HG02885 (cell line): ENCODE measurements at regions not wholly inside any gene's neighbourhood (a gene's known extent, or its start where the extent isn't known, plus 50 kb on each side); places are given as distances from the start of the nearest gene placed in this dataset.

Experiments
- ATAC-seq: cut with Tn5 transposase; IDR thresholded peaks from one replicate; pipeline ENCODE4 v1.9.1; 2021; ENCODE audit warnings: mild to moderate bottlenecking; ENCODE audit not compliant: unreplicated experiment, poor library complexity

DNA sequence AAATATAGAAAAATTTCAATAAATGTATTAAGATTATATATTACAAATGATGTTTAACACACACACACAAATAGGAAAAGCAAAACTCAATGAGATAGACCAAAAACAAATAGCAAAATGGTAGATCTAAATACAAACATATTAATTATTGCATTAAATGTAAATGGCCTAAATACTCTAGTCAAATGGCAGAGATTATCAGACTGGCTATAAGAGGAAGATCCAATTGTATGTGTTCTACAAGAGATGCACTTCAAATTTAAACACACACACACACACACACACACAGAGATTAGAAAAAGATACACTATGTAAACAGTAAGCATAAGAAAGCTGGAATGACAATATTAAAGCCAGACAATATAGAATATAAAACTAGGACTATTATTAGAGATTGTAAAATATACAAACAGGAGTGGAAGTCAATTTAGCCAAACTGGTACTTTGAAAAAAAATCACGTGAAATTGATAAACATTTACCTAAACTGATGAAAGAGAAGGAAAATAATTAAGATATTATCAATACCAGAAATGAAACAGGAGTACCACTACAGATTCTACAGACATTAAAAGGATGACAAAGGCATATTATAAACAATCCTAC is 150.5 kb downstream of the TBXT start:
- no peak for ATAC-seq

DNA sequence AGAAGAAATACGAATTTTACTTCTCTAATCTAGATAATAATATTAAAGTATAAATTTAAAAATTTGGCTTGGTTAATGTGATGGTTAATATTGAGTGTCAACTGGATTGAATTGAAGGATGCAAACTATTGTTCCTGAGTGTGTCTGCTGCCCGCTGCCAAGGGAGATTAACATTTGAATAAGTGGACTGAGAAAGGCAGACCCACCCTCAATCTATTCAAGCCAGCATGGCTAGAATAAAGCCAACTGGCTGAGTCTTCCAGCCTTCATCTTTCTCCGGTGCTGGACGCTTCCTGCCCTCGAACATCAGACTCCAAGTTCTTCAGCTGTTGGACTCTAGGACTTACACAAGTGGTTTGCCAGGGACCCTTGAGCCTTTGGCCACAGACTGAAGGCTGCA is 152.7 kb downstream of the TBXT start:
- ATAC-seq = no peak

DNA sequence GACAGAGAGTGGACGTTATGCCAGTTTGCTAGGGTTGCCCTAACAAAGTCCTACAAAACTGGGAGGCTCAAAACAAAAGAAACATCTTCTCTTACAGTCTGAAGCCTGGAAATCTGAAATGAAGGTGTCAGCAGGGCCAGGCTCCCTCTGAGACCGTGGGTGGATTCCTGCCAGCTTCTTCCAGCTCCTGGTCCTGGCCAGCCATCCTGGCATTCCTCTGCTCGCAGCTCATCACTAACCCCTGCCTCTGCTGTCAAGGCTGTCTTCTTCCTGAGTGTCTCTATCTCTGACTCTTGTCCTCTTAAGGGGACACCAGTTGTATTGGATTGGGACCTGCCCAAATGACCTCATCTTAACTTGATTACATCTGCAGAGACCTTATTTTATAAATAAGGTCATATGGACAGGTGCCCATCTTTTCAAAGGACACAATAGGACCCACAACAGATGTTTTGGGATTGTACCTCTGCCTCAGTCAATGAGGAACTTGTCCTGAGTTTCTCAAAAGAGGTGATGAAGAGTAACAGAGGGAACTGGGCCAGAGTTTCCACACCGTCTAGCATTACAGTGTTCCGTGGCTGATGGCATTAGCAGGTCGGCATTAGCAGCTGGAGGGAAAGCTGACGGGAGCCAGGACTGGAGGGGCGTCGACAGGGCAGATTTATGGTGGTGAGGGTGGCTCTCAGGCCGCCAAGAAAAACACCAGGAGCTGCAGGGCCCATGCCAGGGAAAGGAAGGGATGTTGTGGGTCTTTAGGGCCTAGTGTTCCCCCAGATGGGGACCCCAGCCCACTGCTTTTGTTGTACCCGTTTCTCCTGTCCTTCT is 157.3 kb downstream of the TBXT start:
- no peak for ATAC-seq

DNA sequence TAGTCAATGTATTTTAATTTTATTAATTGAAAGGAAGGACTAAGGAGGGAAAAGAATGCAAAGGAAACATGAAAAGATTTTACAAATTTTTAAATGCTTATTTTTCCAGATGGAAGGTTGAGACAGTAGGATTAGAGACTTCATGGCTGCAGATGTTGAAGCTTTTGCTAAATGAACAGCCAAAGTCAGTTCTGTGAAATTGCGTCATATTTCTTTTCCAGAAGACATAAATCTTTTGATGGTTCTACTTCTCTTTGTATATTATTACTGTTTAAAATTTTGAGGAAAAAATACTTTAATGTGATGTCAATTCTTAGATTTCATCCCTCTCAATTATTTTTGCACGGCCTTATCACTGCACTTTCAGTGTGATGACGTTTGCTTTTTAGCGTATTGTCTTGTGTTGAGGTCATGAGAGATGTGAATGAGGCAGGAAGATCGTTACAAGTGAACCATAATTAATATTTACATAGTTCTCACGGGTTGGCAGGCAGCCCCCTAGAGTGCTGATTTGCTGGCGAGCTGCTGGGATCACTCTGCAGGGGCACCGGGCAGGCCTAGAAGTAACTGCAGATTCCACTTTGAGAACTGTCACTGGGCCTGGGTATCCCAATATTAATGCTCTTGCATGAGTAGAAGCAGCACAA is 158.1 kb downstream of the TBXT start:
- no peak for ATAC-seq

DNA sequence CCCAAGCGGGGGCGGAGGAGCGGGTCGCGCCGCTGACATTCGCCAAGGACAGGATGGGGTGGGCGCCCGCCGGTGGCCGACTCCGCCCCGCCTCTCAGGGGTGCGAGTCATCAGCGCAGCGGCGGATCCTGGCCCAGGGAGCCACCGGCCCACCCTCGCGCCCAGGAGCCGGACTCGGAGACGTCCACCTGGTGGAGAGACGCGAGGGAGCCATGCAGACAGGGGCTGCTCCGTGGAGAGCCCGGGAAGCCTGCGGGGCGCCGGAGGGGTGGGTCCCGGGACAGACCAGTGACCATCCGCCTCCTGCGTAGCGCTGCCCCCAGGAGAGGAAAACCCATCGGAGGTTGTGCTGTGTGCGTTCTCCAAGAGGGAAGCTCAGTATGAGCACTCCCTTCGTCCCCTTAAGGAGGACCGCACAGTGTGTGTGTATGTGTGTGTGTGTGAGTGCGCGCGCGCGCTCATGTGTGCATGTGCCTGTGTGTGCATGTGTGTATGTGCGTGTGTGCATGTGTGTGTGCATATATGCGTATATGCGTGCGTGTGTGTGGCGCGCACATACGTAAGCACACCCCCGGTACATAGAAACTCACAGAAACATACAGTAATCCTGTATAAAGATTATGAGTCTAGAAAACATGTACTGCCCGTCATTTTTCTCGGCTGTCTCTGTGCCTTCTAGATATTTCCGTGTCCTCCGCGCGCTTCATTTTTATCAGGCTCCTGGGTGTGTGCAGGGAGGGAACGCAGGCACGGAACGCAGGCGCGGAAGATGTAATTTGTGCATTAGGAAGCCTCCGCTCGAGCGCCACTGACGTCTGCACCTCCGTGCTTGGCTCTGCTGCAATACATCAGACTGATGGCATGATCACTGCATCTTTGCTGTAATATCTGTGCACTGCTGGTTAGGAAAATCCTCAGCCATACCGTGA is 158.9 kb downstream of the TBXT start:
- no peak for ATAC-seq

DNA sequence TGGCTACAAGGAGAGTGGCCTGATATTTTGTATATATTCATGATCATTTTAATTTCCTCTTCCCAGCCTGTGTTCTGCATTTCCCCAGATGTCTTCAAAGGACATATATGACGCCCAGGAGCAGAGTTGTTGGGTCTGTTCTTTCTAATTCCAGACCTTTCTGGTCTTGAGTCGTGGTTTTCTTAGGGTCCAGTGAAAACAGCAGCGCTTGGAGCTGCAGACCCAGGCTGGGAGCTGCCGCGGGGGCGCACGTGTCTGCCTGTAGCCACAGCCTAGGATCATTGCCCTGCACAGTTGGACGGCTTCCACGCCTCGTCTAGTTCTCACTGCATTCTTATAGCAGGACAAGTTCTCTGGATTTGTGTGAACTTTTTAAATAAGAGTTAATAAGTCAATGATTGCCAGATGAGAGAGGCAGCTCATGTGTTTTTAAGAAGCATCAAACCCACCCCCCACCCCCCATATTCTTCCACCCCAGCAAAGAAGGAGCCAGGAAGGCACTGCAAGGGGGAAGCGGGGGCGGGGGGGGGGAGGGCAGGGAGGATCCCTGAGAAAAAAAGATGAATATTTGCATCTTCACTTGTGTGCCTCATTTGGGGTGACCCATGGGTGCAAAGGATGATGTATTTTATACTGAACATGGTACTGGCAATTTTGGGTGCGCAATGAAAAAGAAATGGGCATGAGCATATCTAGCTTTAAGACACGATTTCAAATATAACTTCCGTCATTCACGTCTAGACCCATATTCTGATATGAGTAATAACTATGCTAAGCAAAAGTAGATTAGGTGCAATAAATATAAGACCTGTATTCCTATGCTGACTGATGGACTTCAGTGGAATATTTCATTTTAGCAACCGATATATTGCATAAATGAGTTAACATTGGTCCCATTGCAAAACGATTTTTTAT is 160.0 kb downstream of the TBXT start:
- ATAC-seq = no peak

DNA sequence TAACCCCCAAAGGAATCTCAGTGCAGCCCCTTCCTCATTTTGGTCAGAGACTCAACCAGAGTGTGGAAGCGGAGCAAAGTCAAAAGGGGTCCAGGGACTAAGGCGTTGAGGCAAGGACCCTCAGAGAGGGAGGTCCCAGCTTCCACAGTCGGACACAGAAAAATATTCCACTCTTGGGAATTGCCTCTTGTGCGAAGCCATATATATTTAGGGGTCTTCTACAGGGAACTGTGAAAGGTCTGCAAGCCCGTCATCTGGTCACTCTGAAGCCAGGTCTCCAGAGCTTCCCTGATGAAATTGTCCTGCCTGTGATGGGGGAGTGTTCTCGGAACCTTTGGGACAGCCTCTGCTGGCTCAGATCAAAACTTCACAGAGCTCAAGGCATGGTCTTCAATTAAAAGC is 160.8 kb downstream of the TBXT start:
- no peak for ATAC-seq

DNA sequence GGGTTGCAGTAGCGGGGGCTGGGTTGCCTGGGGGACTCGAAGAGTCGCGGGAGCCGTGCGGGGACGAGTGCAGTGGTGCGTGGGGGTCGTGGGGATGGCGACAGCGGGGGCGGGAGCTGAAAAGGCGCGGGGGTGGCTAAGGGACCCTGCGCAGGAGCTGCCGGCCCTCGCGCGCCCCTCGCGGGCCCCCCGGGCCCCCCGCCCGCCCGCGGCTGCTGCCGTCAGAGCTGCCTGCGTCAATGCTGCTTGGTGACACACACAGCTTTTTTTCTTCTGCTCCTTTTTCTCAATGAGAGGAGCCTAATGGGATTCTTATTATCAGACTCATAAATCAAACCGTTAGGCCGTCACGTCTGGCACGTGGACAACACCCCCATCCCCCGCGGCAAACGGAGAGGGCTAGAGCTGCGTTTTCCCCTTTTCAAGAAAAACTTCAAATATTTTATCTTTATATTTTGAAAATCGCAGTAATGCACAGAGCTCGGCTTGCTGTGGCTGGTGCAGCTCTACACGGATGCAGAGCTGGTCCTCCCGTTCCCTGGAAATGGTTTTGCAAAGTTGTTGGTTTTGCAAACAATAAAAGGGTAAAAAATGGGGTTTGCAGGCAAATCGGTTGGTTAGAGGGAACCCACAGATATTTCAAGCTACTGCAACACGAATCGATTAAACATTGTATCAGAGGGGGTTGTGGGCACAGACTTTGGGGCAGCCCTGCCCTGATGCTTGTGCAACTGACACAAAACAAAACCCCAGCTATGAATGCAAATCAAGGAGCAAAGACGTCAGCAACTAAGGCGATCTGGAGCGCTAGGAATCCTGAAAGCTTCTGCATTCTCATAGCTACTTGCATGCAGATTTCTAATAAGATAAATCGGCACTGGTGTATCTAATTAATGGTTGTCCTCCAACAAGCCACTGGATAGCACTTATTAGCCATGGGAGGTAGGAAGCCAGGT is 161.4 kb downstream of the TBXT start:
- ATAC-seq = no peak

DNA sequence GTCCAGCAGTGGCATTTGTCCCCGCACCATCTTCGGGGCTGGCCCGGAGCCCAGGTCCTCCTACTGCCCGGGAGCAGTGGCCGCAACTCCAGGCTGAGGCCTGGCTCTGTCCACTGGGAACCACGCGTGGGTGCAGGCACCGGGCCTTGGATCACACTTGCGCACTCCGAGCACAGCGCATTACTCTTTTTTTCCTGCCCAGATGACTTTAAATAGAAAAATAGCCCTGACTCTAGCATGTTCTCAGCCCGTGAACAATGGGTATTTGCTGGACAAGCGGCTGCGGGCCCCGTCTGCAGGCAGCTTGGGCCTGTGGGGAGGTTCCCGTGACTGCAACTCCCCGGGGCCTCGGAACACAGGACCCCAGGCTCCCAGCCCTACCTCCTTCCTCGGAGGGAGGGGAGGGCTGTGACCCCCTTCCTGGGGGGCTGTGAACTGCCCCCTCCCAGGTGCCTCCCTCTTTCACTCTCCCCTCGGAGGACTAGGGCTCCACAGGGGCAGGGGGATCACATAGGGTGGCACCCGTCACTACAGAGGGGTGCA is 162.2 kb downstream of the TBXT start:
- ATAC-seq = no peak

DNA sequence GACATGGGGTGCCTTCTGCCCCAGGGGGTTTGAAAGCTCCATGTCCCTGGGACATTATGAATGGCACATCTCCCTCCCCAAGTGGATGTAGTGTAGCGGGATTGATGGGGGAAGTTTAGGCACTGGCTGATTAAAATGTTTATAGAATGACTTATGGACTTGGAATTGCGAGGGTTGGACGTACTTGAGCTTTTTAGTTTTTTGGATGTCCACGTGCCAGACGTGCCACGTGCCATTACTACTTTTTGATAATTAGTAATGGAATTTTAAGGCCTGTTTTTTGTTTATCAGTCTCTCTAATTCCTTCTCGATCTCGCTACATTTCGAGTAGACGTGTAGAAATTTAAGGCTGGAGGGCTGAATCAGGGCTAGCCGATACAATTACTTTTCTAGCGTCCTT is 162.8 kb downstream of the TBXT start:
- no peak for ATAC-seq

DNA sequence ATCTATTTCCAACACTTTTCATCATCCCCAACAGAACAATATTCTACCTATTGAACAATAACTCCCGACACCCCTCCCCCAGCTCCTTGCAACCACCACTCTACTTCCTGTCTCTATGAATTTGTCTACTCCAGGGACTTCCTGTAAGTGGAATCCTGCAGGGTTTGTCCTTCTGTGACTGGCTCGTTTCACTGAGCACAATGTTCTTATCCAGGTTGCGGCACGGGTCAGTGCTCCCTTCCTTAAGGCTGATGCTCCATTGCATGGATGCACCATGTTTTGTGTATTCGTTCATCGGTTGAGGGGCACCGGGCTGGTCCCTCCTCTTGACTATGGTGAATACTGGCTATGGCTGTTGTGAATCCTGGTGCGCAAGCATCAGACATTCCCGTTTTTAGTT is 163.2 kb downstream of the TBXT start:
- ATAC-seq = no peak

DNA sequence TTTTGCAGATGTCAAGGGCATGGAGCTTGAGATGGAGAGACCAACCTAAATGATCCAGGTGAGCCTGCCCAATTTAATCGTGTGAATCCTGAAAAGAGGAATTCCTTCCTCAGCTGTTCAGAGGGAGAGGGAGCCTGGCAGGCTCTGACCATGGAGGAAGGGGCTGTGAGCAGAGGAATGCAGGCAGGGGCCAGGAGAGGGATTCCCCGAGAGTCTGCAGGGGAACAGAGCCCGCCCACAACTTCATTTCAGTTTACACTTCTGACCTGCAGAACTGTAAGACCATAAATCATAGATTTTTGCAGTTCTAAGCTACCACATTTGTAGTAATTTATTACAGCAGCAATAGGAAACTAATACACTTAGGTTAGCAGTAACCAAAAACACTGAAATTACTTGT is 164.1 kb downstream of the TBXT start:
- ATAC-seq = no peak

DNA sequence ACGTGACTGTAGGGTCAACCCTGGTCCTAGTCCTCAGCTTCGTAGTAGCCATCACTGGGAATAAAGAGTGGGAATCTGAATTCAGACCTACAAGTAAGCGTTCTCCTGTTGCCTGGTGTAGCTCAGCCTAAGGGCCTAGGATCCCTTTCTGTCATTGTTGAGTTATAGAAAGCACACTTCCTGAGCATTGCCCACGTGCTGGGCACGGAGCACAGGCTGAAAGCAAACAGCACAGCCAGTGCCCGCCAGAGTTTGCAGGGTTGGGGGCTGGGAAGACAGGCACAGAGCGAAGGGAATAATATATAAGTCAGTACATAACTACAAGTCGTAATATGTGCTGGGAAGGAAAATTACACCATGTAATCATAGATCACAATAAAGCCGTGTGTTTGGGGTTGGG is 166.3 kb downstream of the TBXT start:
- ATAC-seq = no peak

DNA sequence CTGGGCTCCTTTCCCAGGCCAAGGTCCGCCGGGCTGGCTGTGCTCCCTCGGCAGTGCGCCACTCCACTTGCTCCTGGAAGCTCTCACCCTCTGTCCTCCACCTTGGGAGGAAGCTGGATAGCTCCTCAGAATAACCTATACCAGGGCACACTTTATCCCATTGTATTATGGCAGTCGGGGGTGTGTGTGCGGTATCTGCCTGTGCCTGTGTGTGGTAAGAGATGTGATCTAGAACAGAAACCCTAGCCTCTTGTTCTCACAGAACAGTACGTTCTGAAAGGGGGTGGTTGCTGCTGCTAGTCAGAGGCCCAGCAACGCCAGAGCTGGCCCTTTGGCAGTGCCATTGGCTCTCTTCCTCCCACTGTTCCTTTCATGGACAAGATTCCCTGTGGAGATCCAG is 168.4 kb downstream of the TBXT start:
- ATAC-seq = no peak

DNA sequence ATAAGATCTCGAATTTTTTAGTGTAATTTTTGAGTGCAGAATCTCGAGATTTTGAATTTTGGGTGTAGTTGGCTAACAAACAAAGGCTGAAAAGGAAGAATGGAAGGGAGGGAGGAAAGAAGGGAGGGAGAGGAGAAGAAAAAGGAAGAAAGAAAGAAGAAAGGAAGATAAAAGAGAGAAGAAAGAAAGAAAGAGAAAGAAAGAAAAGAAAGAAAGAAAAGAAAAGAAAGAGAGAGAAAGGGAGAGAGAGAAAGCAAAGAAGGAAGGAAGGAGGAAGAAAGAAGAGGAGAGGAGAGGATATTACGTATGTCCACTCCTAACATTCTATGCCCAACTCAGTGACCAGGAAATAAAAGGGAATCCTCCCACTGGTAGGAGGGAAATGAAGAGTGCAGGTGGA is 169.6 kb downstream of the TBXT start:
- no peak for ATAC-seq

DNA sequence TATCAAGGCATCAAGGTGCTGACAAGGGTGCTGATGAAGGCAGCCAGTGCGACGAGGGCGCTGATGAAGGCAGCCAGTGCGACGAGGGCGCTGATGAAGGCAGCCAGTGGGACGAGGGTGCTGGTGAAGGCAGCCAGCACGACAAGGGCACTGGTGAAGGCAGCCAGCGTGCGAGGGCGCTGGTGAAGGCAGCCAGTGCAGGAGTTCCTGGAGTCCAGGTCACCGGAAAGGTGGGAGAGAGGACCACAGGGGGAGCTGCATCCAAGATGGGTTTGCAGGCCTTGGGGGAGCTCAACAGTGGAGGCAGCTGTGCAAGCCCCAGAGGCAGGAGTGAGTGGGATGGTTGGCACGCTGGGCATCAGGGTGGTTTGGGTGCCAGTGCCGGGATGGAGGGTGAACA is 176.3 kb downstream of the TBXT start:
- ATAC-seq = no peak

DNA sequence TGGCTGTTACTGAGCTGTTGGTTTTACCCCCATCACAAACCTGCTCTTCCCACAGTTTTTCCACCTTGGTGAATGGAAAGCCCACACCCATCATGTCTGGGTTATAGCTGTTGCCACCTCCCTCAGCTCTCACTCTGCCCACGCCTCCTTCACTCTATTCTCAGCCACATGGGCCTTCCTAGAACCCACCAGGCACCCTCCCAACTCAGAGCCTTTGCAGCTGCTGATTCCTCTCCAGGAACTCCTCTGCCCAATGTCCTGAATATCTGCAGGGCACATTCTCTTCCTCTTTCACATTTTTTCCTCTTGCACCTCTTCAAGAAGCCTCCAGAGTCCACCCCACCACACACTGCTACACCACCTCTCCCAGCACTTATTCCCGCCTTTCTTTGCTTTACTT is 177.4 kb downstream of the TBXT start:
- no peak for ATAC-seq

DNA sequence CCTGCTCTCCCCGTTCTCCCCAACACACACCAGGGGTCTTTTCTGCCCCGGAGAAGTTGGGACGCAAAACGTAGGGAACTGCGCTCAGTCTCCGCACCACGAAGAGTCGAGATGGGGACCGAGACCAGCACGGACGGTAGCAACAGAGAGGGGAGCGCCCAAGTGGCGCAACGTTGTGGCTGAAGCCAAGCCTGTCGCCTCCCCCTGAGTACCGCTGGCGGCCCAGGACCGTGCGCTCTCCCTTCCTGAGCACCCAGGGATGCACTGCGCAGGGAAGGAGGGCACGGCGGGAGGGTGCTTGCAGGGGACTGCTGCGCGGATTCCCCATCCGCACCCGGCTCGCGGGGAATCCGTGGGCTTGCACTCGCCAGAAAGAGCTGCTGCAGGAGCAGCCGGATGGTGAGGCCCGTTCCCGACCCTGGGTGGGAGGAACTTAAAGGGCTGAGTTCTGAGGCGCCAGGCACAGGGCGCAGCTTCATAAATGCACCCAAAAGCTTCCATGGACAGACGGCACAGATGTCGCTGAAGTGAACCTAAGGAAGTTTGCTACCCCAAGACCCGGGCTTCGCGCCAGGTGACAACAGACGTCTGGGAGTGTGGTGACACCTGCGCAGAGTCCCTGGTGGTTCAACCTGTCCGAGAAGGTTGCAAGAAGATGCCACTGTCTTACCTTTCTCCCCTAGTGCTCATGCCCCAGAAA is 178.7 kb downstream of the TBXT start:
- ATAC-seq = no peak
